ENCODE measurements at regions not wholly inside any gene's neighbourhood (a gene's known extent, or its start where the extent isn't known, plus 50 kb on each side); places are given as distances from the start of the nearest gene placed in this dataset.
"Not testable (repeated sequence)": the region's sequence is repeated elsewhere in the genome, so short reads cannot be mapped to it uniquely, and the experiment has no call there.

- no peak for DNase-seq (ENCODE audit: low read depth in 3 of 3)
These were observed 499.0 kb upstream of the SLC35B3 start for GRCh38 chr6:8934318-8934717.

GRCh38 chr6:8930009-8930408 lies 494.7 kb upstream of the SLC35B3 start:
- no peak for DNase-seq (ENCODE audit: low read depth in 3 of 3)

GRCh38 chr6:8920244-8920643 lies 484.9 kb upstream of the SLC35B3 start:
- DNase-seq (ENCODE audit: low read depth in 3 of 3) = not testable (repeated sequence)

- no peak for DNase-seq (ENCODE audit: low read depth in 3 of 3)
These were observed 482.9 kb upstream of the SLC35B3 start for GRCh38 chr6:8918196-8918595.

GRCh38 chr6:8914700-8915099 lies 479.4 kb upstream of the SLC35B3 start:
- no peak for DNase-seq (ENCODE audit: low read depth in 3 of 3)

- no peak for DNase-seq (ENCODE audit: low read depth in 3 of 3)
These were observed 473.3 kb upstream of the SLC35B3 start for GRCh38 chr6:8908638-8909037.

- DNase-seq (ENCODE audit: low read depth in 3 of 3) = no peak
These were observed 471.4 kb upstream of the SLC35B3 start for GRCh38 chr6:8906699-8907098.

GRCh38 chr6:8905757-8906156 lies 470.4 kb upstream of the SLC35B3 start:
- DNase-seq (ENCODE audit: low read depth in 3 of 3) = no peak

- no peak for DNase-seq (ENCODE audit: low read depth in 3 of 3)
These were observed 469.4 kb upstream of the SLC35B3 start for GRCh38 chr6:8904754-8905153.

GRCh38 chr6:8900056-8900455 lies 464.7 kb upstream of the SLC35B3 start:
- no peak for DNase-seq (ENCODE audit: low read depth in 3 of 3)

GRCh38 chr6:8889514-8889913 lies 454.2 kb upstream of the SLC35B3 start:
- DNase-seq (ENCODE audit: low read depth in 3 of 3) = no peak

- no peak for DNase-seq (ENCODE audit: low read depth in 3 of 3)
These were observed 453.1 kb upstream of the SLC35B3 start for GRCh38 chr6:8888468-8888867.

GRCh38 chr6:8881663-8882062 lies 446.3 kb upstream of the SLC35B3 start:
- DNase-seq (ENCODE audit: low read depth in 3 of 3) = no peak

GRCh38 chr6:8879334-8879733 lies 444.0 kb upstream of the SLC35B3 start:
- no peak for DNase-seq (ENCODE audit: low read depth in 3 of 3)

GRCh38 chr6:8875986-8876385 lies 440.6 kb upstream of the SLC35B3 start:
- no peak for DNase-seq (ENCODE audit: low read depth in 3 of 3)

- DNase-seq (ENCODE audit: low read depth in 3 of 3) = no peak
These were observed 437.2 kb upstream of the SLC35B3 start for GRCh38 chr6:8872589-8872988.

GRCh38 chr6:8865451-8865850 lies 430.1 kb upstream of the SLC35B3 start:
- no peak for DNase-seq (ENCODE audit: low read depth in 3 of 3)

- no peak for DNase-seq (ENCODE audit: low read depth in 3 of 3)
These were observed 425.3 kb upstream of the SLC35B3 start for GRCh38 chr6:8860671-8861070.

- DNase-seq (ENCODE audit: low read depth in 3 of 3) = no peak
These were observed 424.2 kb upstream of the SLC35B3 start for GRCh38 chr6:8859501-8859900.

GRCh38 chr6:8858854-8859331 lies 423.5 kb upstream of the SLC35B3 start:
- DNase-seq (ENCODE audit: low read depth in 3 of 3) = no peak

GRCh38 chr6:8857160-8857559 lies 421.8 kb upstream of the SLC35B3 start:
- DNase-seq (ENCODE audit: low read depth in 3 of 3) = no peak

GRCh38 chr6:8855411-8855810 lies 420.1 kb upstream of the SLC35B3 start:
- no peak for DNase-seq (ENCODE audit: low read depth in 3 of 3)

GRCh38 chr6:8852332-8852731 lies 417.0 kb upstream of the SLC35B3 start:
- no peak for DNase-seq (ENCODE audit: low read depth in 3 of 3)

GRCh38 chr6:8846680-8847079 lies 411.3 kb upstream of the SLC35B3 start:
- DNase-seq (ENCODE audit: low read depth in 3 of 3) = not testable (repeated sequence)

GRCh38 chr6:8845690-8846089 lies 410.3 kb upstream of the SLC35B3 start:
- no peak for DNase-seq (ENCODE audit: low read depth in 3 of 3)
